Panc1 (cell line): ENCODE measurements at regions not wholly inside any gene's neighbourhood (a gene's known extent, or its start where the extent isn't known, plus 50 kb on each side); places are given as distances from the start of the nearest gene placed in this dataset.

Experiments
- ATAC-seq: fragments of 200-7000 bp; cut with Tn5 transposase; 2 replicates; pipeline ENCODE4 v1.9.1; 2020; ENCODE audit warnings: mild to moderate bottlenecking, moderate library complexity
- BruUV-seq: library from RNA; stranded (reverse); fragments of 400-500 nt; replicated peaks from 2 replicates; lab custom pipeline; 2021; lab: Mats Ljungman, UMichigan
- CTCF ChIA-PET: fragments of 300-600 bp; sonication (Branson Sonifier 250); formaldehyde crosslinking; loops from one replicate; lab custom pipeline; 2022; ENCODE audit warnings: antibody characterized with exemption; lab: Charles Lee
- POLR2A ChIA-PET: fragments of 300-600 bp; sonication (Branson Sonifier 250); formaldehyde crosslinking; loops from one replicate; lab custom pipeline; 2022; ENCODE audit warnings: antibody characterized with exemption; lab: Charles Lee
- DNase-seq: peaks from one replicate; pipeline ENCODE4 v3.0.0-alpha.2; 2010; ENCODE audit warnings: low read depth, low spot score
- H3K27ac ChIP-seq: 2 replicates; pipeline ENCODE4 v1.5.1; 2011; ENCODE audit warnings: mild to moderate bottlenecking, low read length, inconsistent platforms
- H3K27me3 ChIP-seq: fragments of 200-500 bp; sonication (Bioruptor generic); 2 replicates; pipeline ENCODE4 v1.6.0; 2014; ENCODE audit warnings: low read length, inconsistent platforms; ENCODE audit not compliant: control insufficient read depth, insufficient read depth
- H3K36me3 ChIP-seq: fragments of 200-500 bp; sonication (Bioruptor generic); 2 replicates; pipeline ENCODE4 v1.5.1; 2014; ENCODE audit warnings: inconsistent platforms, mild to moderate bottlenecking, low read length, moderate library complexity; ENCODE audit not compliant: control insufficient read depth, insufficient read depth
- H3K4me1 ChIP-seq: 2 replicates; pipeline ENCODE4 v1.5.1; 2011; ENCODE audit warnings: inconsistent platforms, mild to moderate bottlenecking, low read length, moderate library complexity; ENCODE audit not compliant: control insufficient read depth, insufficient read depth
- H3K4me3 ChIP-seq, 2 experiments: 2 replicates each; pipeline ENCODE4 v1.5.1; 2011 to 2012; ENCODE audit warnings: low read depth in 2 of 2, low read length in 2 of 2, mild to moderate bottlenecking in 2 of 2, inconsistent platforms in 1 of 2, moderate library complexity in 1 of 2
- H3K9me3 ChIP-seq: fragments of 200-500 bp; sonication (Bioruptor generic); 2 replicates; pipeline ENCODE4 v1.5.1; 2014; ENCODE audit warnings: low read depth, mild to moderate bottlenecking, inconsistent platforms, low read length, moderate library complexity; ENCODE audit not compliant: control insufficient read depth, insufficient read depth
- CTCF ChIP-seq: fragments of 450-650 bp; IDR thresholded peaks from 2 replicates; pipeline ENCODE4 v1.5.1; 2017; ENCODE audit warnings: mild to moderate bottlenecking
- POLR2AphosphoS5 ChIP-seq: IDR thresholded peaks from 2 replicates; pipeline ENCODE4 v1.6.1; 2012; ENCODE audit warnings: mild to moderate bottlenecking, low read depth, low read length, moderate library complexity
- REST ChIP-seq, 2 experiments: IDR thresholded peaks; 2 replicates each; pipeline ENCODE4 v1.6.1; 2011 to 2012; ENCODE audit warnings: low read depth in 2 of 2, control low read depth in 1 of 2, low read length in 1 of 2, mild to moderate bottlenecking in 1 of 2, moderate library complexity in 1 of 2; ENCODE audit not compliant: insufficient read depth in 1 of 2
- SIN3A ChIP-seq: IDR thresholded peaks from 2 replicates; pipeline ENCODE4 v1.6.1; 2012; ENCODE audit warnings: low read depth, mild to moderate bottlenecking, low read length, moderate library complexity, borderline replicate concordance; ENCODE audit not compliant: insufficient read depth
- TCF7L2 ChIP-seq: IDR thresholded peaks from 2 replicates; pipeline ENCODE4 v1.6.1; 2011; ENCODE audit warnings: mild to moderate bottlenecking, low read depth, low read length, inconsistent platforms
- in situ Hi-C: cut with HindIII; loops from 2 replicates; pipeline ENCODE4 v1.10.0; 2016; ENCODE audit warnings: low sequenced_read_pairs, low pct_unique_long_range_greater_than_20kb
- intact Hi-C: fragments of 100-400 bp; cut with micrococcal nuclease; formaldehyde crosslinking; loops from one replicate; pipeline ENCODE4 v1.10.0; 2022; ENCODE audit not compliant: unreplicated experiment

GRCh38 chr12:31869972-31870371 lies 89.2 kb upstream of the RESF1 start:
- ChIA-PET POLR2A (interaction anchor here (0.6 to 0.7 kb wide), 2 partner anchors 91 to 654 kb away, joined by 3 to 8 read pairs; no protein-coding TSS in a partner anchor), CTCF (no interaction called here)
- Histone ChIP-seq H3K27ac (no peak overlapping the region), H3K9me3 (no peaks in the 10 kb centered on the region), H3K27me3 (no peaks in the 10 kb centered on the region), H3K4me3 (no peak overlapping the region), H3K36me3 (no peaks in the 10 kb centered on the region), H3K4me1 (peaks cover 10% of the 10 kb centered on the region)
- ATAC-seq (no peak), DNase-seq (no peak)
- no TSS peak for BruUV-seq
- in situ Hi-C loops = no loop called here
- TF ChIP-seq POLR2AphosphoS5 (no peak), TCF7L2 (no peak), SIN3A (no peak), REST (IDR thresholded peaks at IDR 0.05; ENCODE audit: insufficient read depth in 1 of 2, low read depth in 2 of 2, low read length in 1 of 2) (no peak), CTCF (no peak)
- intact Hi-C loops = no loop called here

GRCh38 chr12:31868965-31869364 lies 90.2 kb upstream of the RESF1 start:
- intact Hi-C loops (no loop called here), in situ Hi-C loops (no loop called here)
- TF ChIP-seq SIN3A (no peak), REST (IDR thresholded peaks at IDR 0.05; ENCODE audit: insufficient read depth in 1 of 2, low read depth in 2 of 2, low read length in 1 of 2) (no peak), CTCF (no peak), TCF7L2 (no peak), POLR2AphosphoS5 (no peak)
- no peak overlapping the region for H3K27ac ChIP-seq
- no peak overlapping the region for H3K4me3 ChIP-seq
- no peaks in the 10 kb centered on the region for H3K9me3 ChIP-seq
- H3K27me3 ChIP-seq = no peaks in the 10 kb centered on the region
- DNase-seq (no peak), ATAC-seq (no peak)
- 0 out of 2 replicates have a peak, but pooled peaks cover 3% of the 10 kb centered on the region for H3K4me1 ChIP-seq
- no TSS peak for BruUV-seq
- CTCF ChIA-PET = no interaction called here
- no peaks in the 10 kb centered on the region for H3K36me3 ChIP-seq
- POLR2A ChIA-PET = no interaction called here
